Stomach (tissue), 4 donors: ENCODE measurements at regions not wholly inside any gene's neighbourhood (a gene's known extent, or its start where the extent isn't known, plus 50 kb on each side); places are given as distances from the start of the nearest gene placed in this dataset.

Source experiments
- CTCF ChIP-seq, 7 experiments: fragments of 450-650 bp in 4 of 7; fragments of 200-600 bp in 3 of 7; sonication (generic) in 3 of 7; IDR thresholded peaks; one replicate each; pipeline ENCODE4 v1.5.1; 2016 to 2019; ENCODE audit warnings: antibody characterized with exemption in 7 of 7, control low read depth in 2 of 7, mild to moderate bottlenecking in 1 of 7
- EP300 ChIP-seq: sonication (generic); formaldehyde crosslinking; IDR thresholded peaks from one replicate; pipeline ENCODE4 v1.6.1; 2017; ENCODE audit warnings: antibody characterized with exemption
- POLR2A ChIP-seq, 4 donors: fragments of 450-650 bp; IDR thresholded peaks; one replicate each; pipeline ENCODE4 v1.6.1; 2016; ENCODE audit warnings: antibody characterized with exemption in 4 of 4, control low read depth in 2 of 4, mild to moderate bottlenecking in 1 of 4, moderate library complexity in 1 of 4
- POLR2AphosphoS5 ChIP-seq, 3 donors: sonication (generic); formaldehyde crosslinking; IDR thresholded peaks; one replicate each; pipeline ENCODE4 v1.6.1; 2016; ENCODE audit warnings: antibody characterized with exemption in 3 of 3

- TF ChIP-seq POLR2AphosphoS5 (IDR thresholded peaks at IDR 0.05), result no peak
- TF ChIP-seq CTCF (IDR thresholded peaks at IDR 0.05), result no peak
- no peak for TF ChIP-seq POLR2A (IDR thresholded peaks at IDR 0.05)
- TF ChIP-seq EP300, result no peak
Observed at GRCh38 chr5:167720676-167721260, 570.7 kb upstream of the WWC1 start.
